ENCODE measurements at regions not wholly inside any gene's neighbourhood (a gene's known extent, or its start where the extent isn't known, plus 50 kb on each side); places are given as distances from the start of the nearest gene placed in this dataset.
"Not testable (repeated sequence)": the region's sequence is repeated elsewhere in the genome, so short reads cannot be mapped to it uniquely, and the experiment has no call there.

- DNase-seq = no peak
Measured at GRCh38 chr1:38787041-38787440, 72.5 kb downstream of the RRAGC start.

GRCh38 chr1:38786040-38786436 is 73.5 kb downstream of the RRAGC start:
- no peak for DNase-seq

GRCh38 chr1:38785285-38786039 is 74.1 kb downstream of the RRAGC start:
- peak; percentile 8 for DNase-seq

- no peak for DNase-seq
Measured at GRCh38 chr1:38784452-38785284, 74.9 kb downstream of the RRAGC start.

- DNase-seq = no peak
Measured at GRCh38 chr1:38783640-38784229, 75.8 kb downstream of the RRAGC start.

GRCh38 chr1:38781872-38782617 is 77.5 kb downstream of the RRAGC start:
- DNase-seq = no peak

GRCh38 chr1:38780133-38780532 is 79.4 kb downstream of the RRAGC start:
- DNase-seq = no peak

GRCh38 chr1:38779491-38779890 is 80.1 kb downstream of the RRAGC start:
- no peak for DNase-seq

- DNase-seq = no peak
Measured at GRCh38 chr1:38778521-38778920, 81.1 kb downstream of the RRAGC start.

- no peak for DNase-seq
Measured at GRCh38 chr1:38778051-38778450, 81.5 kb downstream of the RRAGC start.

GRCh38 chr1:38777464-38777957 is 82.1 kb downstream of the RRAGC start:
- peak; percentile 25 for DNase-seq

- no peak for DNase-seq
Measured at GRCh38 chr1:38776466-38777065, 83.0 kb downstream of the RRAGC start.

- DNase-seq = no peak
Measured at GRCh38 chr1:38775175-38775845, 84.3 kb downstream of the RRAGC start.

GRCh38 chr1:38773483-38773882 is 86.1 kb downstream of the RRAGC start:
- no peak for DNase-seq

GRCh38 chr1:38772953-38773352 is 86.6 kb downstream of the RRAGC start:
- no peak for DNase-seq

GRCh38 chr1:38772026-38772425 is 87.5 kb downstream of the RRAGC start:
- DNase-seq = no peak

- DNase-seq = not testable (repeated sequence)
Measured at GRCh38 chr1:38770516-38771173, 88.9 kb downstream of the RRAGC start.

- DNase-seq = no peak
Measured at GRCh38 chr1:38766125-38766524, 93.4 kb downstream of the RRAGC start.

- DNase-seq = no peak
Measured at GRCh38 chr1:38763121-38763520, 96.5 kb downstream of the RRAGC start.

GRCh38 chr1:38760562-38760961 is 99.0 kb downstream of the RRAGC start:
- no peak for DNase-seq

- no peak for DNase-seq
Measured at GRCh38 chr1:38758820-38759219, 100.8 kb downstream of the RRAGC start.
